GM12891 (cell line): ENCODE measurements at regions not wholly inside any gene's neighbourhood (a gene's known extent, or its start where the extent isn't known, plus 50 kb on each side); places are given as distances from the start of the nearest gene placed in this dataset.
A peak's percentile ranks its signal among the peaks of the same experiment; 100 is the strongest.
"Not testable (repeated sequence)": the region's sequence is repeated elsewhere in the genome, so short reads cannot be mapped to it uniquely, and the experiment has no call there.

ENCODE experiments used
- DNase-seq: peaks from one replicate; pipeline ENCODE4 v3.0.0; 2011; ENCODE audit warnings: low spot score; ENCODE audit not compliant: insufficient read length
- FAIRE-seq: peaks from 2 replicates; lab custom pipeline; 2011; peaks lifted over from hg19 to GRCh38; lab: Jason Lieb, UNC
- PAX5 ChIP-seq: IDR thresholded peaks from 2 replicates; pipeline ENCODE4 v1.6.1; 2011; ENCODE audit warnings: low read length, moderate library complexity, mild to moderate bottlenecking; ENCODE audit not compliant: insufficient read depth, severe bottlenecking
- POLR2A ChIP-seq: IDR thresholded peaks from 2 replicates; pipeline ENCODE4 v1.6.1; 2011; ENCODE audit warnings: low read depth, low read length, control low read depth
- POLR2AphosphoS5 ChIP-seq: IDR thresholded peaks from 2 replicates; pipeline ENCODE4 v1.6.1; 2011; ENCODE audit warnings: low read depth, low read length, control low read depth
- POU2F2 ChIP-seq: IDR thresholded peaks from 2 replicates; pipeline ENCODE4 v1.6.1; 2011; ENCODE audit warnings: low read depth, mild to moderate bottlenecking, control low read depth, low read length, moderate library complexity
- SPI1 ChIP-seq: IDR thresholded peaks from 2 replicates; pipeline ENCODE4 v1.6.1; 2011; ENCODE audit warnings: low read depth, low read length, control low read depth
- TAF1 ChIP-seq: IDR thresholded peaks from 2 replicates; pipeline ENCODE4 v1.6.1; 2011; ENCODE audit warnings: low read depth, low read length, control low read depth

DNA sequence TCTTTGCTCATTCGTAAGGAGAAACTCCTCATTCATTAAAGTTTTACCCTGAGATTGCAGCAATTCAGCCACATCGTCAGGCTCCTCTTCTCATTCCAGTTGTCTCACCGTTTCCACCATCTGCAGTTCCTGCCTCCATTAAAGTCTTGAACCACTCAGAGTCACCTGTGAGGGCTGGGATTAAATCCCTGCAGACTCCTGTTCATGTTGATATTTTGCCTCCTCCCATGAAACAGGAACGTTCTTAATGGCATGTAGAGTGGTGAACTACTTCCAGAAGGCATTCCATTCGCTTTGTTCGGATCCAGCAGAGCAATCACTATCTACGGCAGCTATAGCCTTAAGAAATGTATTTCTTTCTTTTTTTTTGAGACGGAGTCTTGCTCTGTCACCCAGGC lies 96.5 kb upstream of the FAM20C start:
- no peak for DNase-seq
- FAIRE-seq = no peak

DNA sequence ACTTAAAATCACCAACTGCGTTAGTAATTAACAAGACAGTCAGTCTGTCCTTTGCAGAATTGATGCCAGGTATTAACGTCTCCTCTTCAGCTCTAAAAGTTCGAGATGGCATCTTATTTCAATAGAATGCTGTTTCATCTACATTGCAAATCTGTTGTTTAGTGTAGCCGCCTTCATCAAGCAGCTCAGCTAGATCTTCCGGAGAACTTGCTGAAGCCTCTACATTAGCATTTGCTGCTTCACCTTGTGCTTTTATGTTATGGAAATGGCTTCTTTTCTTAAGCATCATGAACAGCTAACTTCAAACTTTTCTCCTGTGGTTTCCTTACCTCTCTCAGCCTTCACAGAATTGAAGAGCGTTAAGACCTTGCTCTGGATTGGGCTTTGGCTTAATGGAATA lies 95.5 kb upstream of the FAM20C start:
- DNase-seq = no peak
- TF ChIP-seq TAF1 (no peak), POLR2A (no peak), PAX5 (no peak), SPI1 (no peak), POU2F2 (no peak), POLR2AphosphoS5 (no peak)
- FAIRE-seq = no peak

More for the DNA sequence above, 96.5 kb upstream of the FAM20C start:
- TF ChIP-seq PAX5 (no peak), POLR2AphosphoS5 (no peak), TAF1 (no peak), SPI1 (no peak), POLR2A (no peak), POU2F2 (no peak)

DNA sequence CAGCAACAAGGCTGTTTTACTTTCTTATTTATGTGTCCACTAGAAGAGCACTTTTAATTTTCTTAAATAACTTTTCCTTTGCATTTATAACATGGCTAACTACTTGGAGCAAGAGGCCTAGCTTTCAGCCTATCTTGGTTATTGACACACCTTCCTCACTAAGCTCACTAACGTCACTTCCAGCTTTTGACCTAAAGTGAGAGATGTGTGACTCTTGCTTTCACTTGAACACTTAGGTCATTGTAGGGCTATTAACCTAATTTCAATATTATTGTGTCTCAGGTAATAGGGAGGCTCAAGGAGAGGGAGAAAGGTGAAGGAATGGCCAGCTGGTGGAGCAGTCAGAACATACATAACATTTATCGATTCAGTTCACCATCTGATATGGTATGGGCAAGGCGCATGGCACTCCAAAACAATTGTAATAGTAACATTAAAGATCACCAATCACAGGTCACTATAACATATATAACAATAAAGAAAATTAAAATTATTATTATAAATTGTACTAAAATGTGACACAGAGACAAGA lies 95.0 kb upstream of the FAM20C start:
- no peak for DNase-seq
- FAIRE-seq = no peak
- TF ChIP-seq SPI1 = no peak
- TF ChIP-seq TAF1 = no peak
- no peak for TF ChIP-seq POLR2A
- TF ChIP-seq PAX5 = no peak
- TF ChIP-seq POLR2AphosphoS5 = no peak
- no peak for TF ChIP-seq POU2F2

DNA sequence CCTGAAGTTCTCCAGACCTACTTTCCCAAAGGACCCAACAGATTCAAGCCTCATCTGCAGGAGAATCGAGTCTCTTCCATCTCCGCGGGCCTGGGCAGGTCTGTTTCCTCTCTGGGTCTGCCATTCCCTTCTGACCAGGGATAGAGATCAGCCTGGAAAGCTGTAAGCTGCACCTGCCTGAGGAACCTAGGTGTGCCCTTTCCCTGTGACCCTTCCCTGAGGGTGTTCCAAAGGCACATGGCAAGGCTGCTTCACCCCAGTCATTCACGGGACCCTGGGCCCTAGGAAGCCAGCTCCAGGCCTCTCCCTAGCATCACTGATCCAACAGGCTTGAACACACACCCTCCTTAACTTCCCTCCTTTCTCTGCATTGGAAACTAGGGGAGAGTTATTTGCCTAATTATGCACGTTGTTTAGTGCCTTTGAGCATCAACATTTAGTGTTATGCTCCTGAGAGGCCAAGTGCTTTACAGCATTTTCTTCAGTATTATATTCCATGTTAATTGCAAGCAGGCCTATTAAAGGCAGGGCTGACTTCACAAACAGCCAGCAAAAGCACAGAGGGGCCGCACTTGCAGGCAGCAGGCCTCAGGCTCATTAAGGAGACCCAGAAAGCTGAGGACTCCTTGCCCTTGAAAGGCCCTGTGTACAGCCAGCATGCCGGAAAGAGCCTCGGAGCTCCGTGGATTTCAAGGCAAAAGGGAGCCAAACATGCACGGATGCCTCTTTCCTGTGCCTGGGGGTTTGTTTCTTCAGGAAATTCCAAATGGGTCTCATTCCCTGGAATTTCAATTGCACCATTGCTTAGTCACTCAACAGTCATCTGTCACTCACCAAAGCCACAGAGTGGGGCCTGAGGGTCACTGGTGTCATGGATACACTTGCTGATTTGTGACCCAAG lies 91.0 kb upstream of the FAM20C start:
- FAIRE-seq (no peak), DNase-seq (no peak)
- TF ChIP-seq POLR2A = no peak
- no peak for TF ChIP-seq SPI1
- TF ChIP-seq TAF1 = no peak
- no peak for TF ChIP-seq POLR2AphosphoS5
- TF ChIP-seq PAX5 = no peak
- no peak for TF ChIP-seq POU2F2

DNA sequence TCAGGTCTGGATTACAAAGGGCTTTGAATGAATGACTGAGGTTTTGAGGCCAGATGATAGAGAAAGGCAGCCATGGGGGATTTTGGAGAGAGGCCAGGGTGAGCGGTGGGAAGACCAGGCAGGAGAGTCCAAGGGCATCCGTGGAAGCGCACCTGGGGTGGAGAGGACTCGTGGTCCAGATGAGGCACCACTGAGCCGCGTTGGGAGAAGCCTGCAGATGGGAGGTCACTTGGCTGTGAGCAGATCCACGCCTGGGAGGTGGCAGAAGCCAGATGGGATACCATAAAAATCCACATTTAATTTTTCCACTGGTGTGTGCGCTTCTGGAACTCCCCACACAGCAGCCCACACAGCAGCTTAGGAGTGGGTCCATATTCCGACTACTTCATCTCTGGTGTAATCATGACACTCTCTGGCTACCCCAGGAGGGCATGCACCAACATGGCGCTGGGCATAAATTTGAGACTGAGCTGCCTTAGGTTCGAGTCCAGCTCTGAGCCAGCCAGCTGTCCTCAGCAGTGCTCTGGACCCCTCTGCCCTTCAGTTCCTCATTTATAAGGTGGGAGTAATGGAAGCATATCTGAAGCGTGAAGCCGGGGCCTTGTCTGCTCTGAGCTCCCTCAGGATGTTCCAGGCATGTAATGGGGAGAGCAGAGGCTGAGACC lies 90.2 kb upstream of the FAM20C start:
- DNase-seq = no peak
- FAIRE-seq = no peak
- TF ChIP-seq POU2F2 (no peak), SPI1 (0 out of 2 replicates have a peak, but pooled peaks have one; percentile 3)

DNA sequence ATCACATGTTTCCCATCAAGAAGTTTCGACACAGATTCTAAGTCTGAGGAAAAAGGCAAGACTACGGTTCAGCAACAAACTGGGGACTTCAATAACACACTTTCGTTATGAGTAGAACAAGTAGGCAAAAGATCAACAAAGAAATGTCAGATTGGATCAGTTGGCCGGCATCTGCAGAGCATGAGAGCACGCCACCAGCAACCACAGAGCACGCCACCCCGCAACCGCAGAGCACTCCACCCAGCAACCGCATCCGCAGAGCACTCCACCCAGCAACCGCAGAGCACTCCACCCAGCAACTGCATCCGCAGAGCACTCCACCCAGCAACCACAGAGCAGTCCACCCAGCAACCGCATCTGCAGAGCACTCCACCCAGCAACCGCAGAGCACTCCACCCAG lies 89.7 kb upstream of the FAM20C start:
- DNase-seq (no peak), FAIRE-seq (no peak)
- TF ChIP-seq POLR2AphosphoS5 (no peak), POLR2A (no peak), TAF1 (no peak), PAX5 (no peak), POU2F2 (no peak), SPI1 (no peak)

DNA sequence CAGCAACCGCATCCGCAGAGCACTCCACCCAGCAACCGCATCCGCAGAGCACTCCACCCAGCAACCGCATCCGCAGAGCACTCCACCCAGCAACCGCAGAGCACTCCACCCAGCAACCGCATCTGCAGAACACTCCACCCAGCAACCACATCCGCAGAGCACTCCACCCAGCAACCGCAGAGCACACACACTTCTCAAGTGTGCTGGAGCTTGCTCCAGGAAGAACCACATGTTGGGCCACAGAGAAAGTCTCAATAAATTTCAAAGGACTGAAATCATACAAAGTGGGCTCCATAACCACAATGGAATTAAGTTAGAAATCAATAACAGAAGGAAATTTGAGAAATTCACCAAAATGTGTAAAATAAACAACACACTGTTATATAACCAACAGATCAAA lies 88.4 kb upstream of the FAM20C start:
- not testable (repeated sequence) for DNase-seq, FAIRE-seq

DNA sequence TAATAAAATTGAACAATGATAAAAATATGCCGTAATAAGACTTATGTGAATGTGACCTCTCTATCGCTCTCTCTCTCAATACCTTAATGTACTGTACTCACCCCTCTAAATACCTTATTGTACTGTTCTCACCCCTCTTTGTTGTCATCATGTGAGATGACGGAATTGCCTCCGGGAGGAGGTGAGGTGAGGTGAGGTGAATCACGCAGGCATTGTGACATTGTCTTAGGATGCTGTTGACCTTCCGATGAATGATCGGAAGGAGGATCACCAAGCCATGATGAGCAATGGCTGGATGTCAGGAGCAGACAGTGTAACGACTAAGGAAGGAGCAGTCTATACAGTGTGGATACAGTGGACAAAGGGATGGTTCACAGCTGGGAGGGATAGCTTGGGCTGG lies 87.4 kb upstream of the FAM20C start:
- no peak for FAIRE-seq
- no peak for DNase-seq
- no peak for TF ChIP-seq SPI1
- TF ChIP-seq POLR2A = no peak
- TF ChIP-seq POLR2AphosphoS5 = no peak
- no peak for TF ChIP-seq PAX5
- TF ChIP-seq POU2F2 = no peak
- no peak for TF ChIP-seq TAF1

DNA sequence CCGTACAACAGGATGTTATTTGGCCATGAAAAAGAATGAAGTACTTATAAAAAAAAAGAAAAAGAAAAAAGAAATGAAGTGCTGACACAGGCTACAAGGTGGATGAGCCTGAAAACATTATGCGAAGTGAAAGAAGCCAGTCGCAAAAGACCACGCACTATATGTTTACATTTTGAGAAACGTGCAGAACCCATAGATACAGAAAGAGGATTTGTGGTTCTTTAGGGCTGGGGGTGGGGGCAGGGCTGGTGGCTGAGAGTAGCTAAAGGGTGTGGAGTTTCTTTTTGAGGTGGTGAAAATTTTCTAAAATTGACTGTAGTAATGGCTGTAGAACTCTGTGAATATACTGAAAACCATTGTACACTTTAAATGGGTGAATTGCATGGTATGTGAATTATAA lies 86.0 kb upstream of the FAM20C start:
- FAIRE-seq = no peak
- no peak for DNase-seq

DNA sequence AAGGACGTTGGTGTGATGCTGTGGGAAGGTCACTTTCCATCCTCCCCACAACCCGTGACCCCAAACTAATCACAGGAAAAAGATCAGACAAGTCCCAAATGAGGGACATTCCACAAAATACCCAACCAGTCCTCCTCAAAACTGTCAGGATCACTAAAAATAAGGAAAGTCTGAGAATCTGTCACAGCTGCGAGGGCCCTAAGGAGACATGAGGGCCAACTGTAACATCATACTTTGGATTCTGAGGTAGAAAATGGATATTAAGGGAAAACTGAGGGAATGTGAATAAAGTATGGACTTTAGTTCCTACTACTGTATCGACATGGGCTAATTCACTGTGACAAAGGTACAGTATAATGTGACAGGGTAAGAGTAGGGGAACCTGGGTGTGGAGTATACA lies 85.1 kb upstream of the FAM20C start:
- no peak for FAIRE-seq
- TF ChIP-seq POU2F2 (no peak), PAX5 (no peak), POLR2AphosphoS5 (no peak), SPI1 (no peak), POLR2A (no peak)

More for the DNA sequence above, 86.0 kb upstream of the FAM20C start:
- TF ChIP-seq PAX5 (no peak), TAF1 (no peak), POLR2AphosphoS5 (no peak), POU2F2 (no peak), SPI1 (no peak), POLR2A (no peak)

More for the DNA sequence above, 85.1 kb upstream of the FAM20C start:
- DNase-seq = no peak
